IMR-90 (cell line): ENCODE measurements at regions not wholly inside any gene's neighbourhood (a gene's known extent, or its start where the extent isn't known, plus 50 kb on each side); places are given as distances from the start of the nearest gene placed in this dataset.

Experiments used
- CHD1 ChIP-seq: IDR thresholded peaks from 2 replicates; pipeline ENCODE4 v1.6.1; 2012; ENCODE audit warnings: low read depth, low read length, improper control_type of control experiment
- FOS ChIP-seq: fragments of 150-350 bp; IDR thresholded peaks from 2 replicates; pipeline ENCODE4 v1.6.1; 2016; ENCODE audit warnings: low read depth, low read length
- MAFK ChIP-seq: IDR thresholded peaks from 2 replicates; pipeline ENCODE4 v1.6.1; 2012; ENCODE audit warnings: low read depth, low read length, improper control_type of control experiment
- MAZ ChIP-seq: IDR thresholded peaks from 2 replicates; pipeline ENCODE4 v1.6.1; 2012; ENCODE audit warnings: low read depth, mild to moderate bottlenecking, low read length, improper control_type of control experiment, moderate library complexity, borderline replicate concordance
- NFE2L2 ChIP-seq: fragments of 150-350 bp; IDR thresholded peaks from 2 replicates; pipeline ENCODE4 v1.6.1; 2016; ENCODE audit warnings: low read depth, mild to moderate bottlenecking, low read length
- POLR2A ChIP-seq: IDR thresholded peaks from 2 replicates; pipeline ENCODE4 v1.6.1; 2012; ENCODE audit warnings: mild to moderate bottlenecking, low read depth, low read length
- RAD21 ChIP-seq: IDR thresholded peaks from 2 replicates; pipeline ENCODE4 v1.6.1; 2012; ENCODE audit warnings: low read length, improper control_type of control experiment
- USF2 ChIP-seq: fragments of 150-350 bp; IDR thresholded peaks from 2 replicates; pipeline ENCODE4 v1.6.1; 2017; ENCODE audit warnings: mild to moderate bottlenecking, antibody characterized with exemption, low read length, low read depth
- TF ChIP-seq, protein P1 (sequence below): conservative IDR thresholded peaks from 2 replicates; pipeline ENCODE4 v1.5.1; 2012; ENCODE audit warnings: mild to moderate bottlenecking, low read depth, low read length, improper control_type of control experiment

DNA sequence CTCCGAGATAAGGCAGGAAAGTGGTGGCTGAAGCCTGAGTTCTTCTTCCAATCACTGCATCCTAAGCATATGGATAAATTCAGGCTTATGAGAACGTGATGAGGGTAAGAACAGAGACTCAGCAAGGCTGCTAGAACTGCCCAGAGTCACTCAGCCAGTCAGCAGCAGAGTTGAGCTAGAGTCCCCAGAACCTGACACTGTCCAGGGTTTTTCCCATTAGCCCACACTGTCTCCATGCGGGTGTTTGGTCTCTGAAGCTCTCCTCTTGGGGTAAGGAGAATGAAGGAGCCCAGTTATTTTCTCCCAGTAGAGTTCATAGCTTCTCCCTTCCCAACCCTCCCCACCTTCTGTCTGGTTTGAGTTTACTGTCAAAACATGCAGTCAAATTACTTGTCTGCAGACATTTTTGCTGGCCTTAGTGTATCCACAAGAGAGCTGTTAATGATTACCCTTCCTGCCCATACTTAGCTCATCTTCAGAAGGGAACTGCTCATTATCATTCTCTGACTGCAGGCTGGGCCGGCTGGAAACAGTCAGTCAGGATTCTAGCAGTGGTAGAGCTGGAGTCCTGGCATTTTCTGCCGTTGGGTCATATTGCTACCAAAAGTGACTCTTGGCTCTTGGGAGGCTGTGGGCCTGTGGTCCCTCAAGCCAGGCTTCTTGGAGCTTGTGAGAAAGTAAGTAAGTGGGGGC is 460.0 kb downstream of the HS3ST3B1 start:
- TF ChIP-seq, protein P1, sequence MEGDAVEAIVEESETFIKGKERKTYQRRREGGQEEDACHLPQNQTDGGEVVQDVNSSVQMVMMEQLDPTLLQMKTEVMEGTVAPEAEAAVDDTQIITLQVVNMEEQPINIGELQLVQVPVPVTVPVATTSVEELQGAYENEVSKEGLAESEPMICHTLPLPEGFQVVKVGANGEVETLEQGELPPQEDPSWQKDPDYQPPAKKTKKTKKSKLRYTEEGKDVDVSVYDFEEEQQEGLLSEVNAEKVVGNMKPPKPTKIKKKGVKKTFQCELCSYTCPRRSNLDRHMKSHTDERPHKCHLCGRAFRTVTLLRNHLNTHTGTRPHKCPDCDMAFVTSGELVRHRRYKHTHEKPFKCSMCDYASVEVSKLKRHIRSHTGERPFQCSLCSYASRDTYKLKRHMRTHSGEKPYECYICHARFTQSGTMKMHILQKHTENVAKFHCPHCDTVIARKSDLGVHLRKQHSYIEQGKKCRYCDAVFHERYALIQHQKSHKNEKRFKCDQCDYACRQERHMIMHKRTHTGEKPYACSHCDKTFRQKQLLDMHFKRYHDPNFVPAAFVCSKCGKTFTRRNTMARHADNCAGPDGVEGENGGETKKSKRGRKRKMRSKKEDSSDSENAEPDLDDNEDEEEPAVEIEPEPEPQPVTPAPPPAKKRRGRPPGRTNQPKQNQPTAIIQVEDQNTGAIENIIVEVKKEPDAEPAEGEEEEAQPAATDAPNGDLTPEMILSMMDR: no peak
- TF ChIP-seq FOS (no peak), USF2 (no peak), POLR2A (no peak), CHD1 (no peak), MAFK (no peak), NFE2L2 (no peak), RAD21 (no peak), MAZ (no peak)
